Ascending aorta (tissue), 2 donors: ENCODE measurements at regions not wholly inside any gene's neighbourhood (a gene's known extent, or its start where the extent isn't known, plus 50 kb on each side); places are given as distances from the start of the nearest gene placed in this dataset.

Experiments
- DNase-seq, 2 donors: peaks; one replicate each; pipeline ENCODE4 v3.0.0-alpha.2; 2019; ENCODE audit warnings: low spot score in 2 of 2
- H3K27ac ChIP-seq, 2 donors: fragments of 200-600 bp; sonication (generic); one replicate each; pipeline ENCODE4 v1.5.1; 2016 to 2017; ENCODE audit warnings: mild to moderate bottlenecking in 1 of 2
- H3K27me3 ChIP-seq: fragments of 200-600 bp; sonication (generic); one replicate; pipeline ENCODE4 v1.5.1; 2017
- H3K36me3 ChIP-seq, 2 donors: fragments of 200-600 bp; sonication (generic); one replicate each; pipeline ENCODE4 v1.5.1; 2016
- H3K4me1 ChIP-seq, 2 donors: fragments of 200-600 bp; sonication (generic); one replicate each; pipeline ENCODE4 v1.5.1; 2016 to 2017; ENCODE audit warnings: mild to moderate bottlenecking in 1 of 2
- H3K4me3 ChIP-seq, 2 donors: fragments of 200-600 bp; sonication (generic); one replicate each; pipeline ENCODE4 v1.5.1; 2016 to 2017; ENCODE audit warnings: mild to moderate bottlenecking in 1 of 2
- H3K9me3 ChIP-seq, 2 donors: fragments of 200-600 bp; sonication (generic); one replicate each; pipeline ENCODE4 v1.5.1; 2016
- intact Hi-C: fragments of 100-400 bp; cut with DNase I; formaldehyde crosslinking; loops from one replicate; pipeline ENCODE4 v1.15.1; 2023
- TF ChIP-seq, protein P1 (sequence below), 3 experiments: fragments of 200-600 bp in 2 of 3; fragments of 450-650 bp in 1 of 3; sonication (generic) in 2 of 3; IDR thresholded peaks; one replicate each; pipeline ENCODE4 v1.5.1; 2016 to 2019; ENCODE audit warnings: antibody characterized with exemption in 3 of 3, mild to moderate bottlenecking in 1 of 3, moderate library complexity in 1 of 3

DNA sequence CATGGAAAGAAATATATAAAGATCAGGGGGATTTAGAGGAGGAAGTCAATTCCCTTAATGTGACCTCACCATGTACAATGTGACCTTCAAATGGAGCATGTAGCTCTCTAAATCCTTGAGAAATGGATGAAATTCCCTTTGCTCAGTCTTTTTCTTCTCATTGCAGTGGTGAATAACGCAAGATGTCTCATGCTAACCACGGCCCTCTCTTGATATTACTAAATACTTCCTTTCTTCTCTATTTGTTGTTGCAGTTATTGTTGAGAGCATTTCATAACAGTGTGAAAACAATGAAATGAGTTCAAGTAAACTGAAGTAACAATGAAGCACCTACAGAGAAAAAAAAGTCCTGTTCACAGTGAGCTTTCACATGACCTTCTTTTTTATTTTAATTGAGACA is 55.6 kb downstream of the ZNF281 start:
- Histone ChIP-seq H3K27me3 (no peaks in the 10 kb centered on the region), H3K9me3 (no peaks in the 10 kb centered on the region), H3K4me1 (no peaks in the 10 kb centered on the region), H3K4me3 (no peak overlapping the region), H3K27ac (no peak overlapping the region), H3K36me3 (no peaks in the 10 kb centered on the region)
- no peak for DNase-seq
- TF ChIP-seq, protein P1, sequence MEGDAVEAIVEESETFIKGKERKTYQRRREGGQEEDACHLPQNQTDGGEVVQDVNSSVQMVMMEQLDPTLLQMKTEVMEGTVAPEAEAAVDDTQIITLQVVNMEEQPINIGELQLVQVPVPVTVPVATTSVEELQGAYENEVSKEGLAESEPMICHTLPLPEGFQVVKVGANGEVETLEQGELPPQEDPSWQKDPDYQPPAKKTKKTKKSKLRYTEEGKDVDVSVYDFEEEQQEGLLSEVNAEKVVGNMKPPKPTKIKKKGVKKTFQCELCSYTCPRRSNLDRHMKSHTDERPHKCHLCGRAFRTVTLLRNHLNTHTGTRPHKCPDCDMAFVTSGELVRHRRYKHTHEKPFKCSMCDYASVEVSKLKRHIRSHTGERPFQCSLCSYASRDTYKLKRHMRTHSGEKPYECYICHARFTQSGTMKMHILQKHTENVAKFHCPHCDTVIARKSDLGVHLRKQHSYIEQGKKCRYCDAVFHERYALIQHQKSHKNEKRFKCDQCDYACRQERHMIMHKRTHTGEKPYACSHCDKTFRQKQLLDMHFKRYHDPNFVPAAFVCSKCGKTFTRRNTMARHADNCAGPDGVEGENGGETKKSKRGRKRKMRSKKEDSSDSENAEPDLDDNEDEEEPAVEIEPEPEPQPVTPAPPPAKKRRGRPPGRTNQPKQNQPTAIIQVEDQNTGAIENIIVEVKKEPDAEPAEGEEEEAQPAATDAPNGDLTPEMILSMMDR (IDR thresholded peaks at IDR 0.05), result no peak
- intact Hi-C loops, result no loop called here

DNA sequence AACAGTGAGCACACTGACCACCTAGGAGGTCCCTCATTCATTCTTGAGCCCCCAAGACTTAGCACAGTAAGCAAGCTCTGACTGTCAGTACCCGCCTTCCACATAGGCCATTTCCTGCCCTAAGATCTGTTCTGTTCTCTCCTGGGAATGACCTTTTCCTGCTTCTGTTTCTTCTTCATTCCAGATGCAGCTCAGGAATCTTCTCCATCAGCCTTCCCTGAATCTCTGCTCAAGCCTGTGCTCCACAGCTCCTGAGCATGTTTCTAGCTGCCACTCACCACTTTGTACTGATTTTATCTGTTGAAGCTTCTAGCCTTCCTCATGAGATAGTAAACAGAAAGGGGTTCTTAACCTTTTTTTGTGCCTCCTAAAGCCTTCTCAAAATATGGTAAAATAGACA is 56.6 kb downstream of the ZNF281 start:
- intact Hi-C loops, result no loop called here
- Histone ChIP-seq H3K4me3 (no peak overlapping the region), H3K27ac (no peak overlapping the region)

DNA sequence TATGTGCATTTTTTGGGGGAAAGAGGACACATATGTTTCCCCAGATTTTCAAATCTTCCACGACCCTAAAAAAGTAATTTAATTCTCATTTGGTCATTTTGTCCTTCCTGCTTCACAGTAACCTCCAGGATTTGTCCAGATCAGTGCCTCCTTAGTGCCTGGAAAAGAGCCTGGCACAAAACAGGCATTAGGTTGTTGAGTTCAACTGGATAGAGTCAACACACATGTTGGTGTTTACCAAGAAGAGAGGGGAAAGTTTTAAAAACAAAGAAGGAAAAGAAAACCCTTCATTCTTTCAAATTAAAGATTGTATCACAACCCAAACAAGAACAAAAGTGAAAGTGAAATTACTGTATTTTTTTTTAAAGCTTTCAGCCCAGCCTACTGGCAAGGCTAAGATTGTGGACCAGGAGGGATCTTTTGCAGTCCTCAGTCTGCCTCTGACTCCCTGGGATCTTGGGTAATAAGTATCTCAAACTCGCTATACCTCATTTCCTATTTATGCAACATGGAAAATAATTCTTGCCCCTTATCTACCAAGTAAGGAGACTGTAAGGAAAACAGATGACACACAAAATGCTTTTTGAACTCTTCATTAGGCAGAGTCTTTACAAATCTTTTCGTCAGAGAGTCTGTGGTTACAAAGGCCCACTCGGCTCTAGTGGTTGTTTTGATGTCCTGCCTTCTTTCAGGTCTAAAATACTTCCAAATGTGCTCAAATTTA is 57.8 kb downstream of the ZNF281 start:
- H3K27ac ChIP-seq, result peak overlapping the region in 1 of 2 donors; percentile 41
- no peaks in the 10 kb centered on the region for H3K4me1 ChIP-seq
- H3K27me3 ChIP-seq, result no peaks in the 10 kb centered on the region
- TF ChIP-seq, protein P1 (IDR thresholded peaks at IDR 0.05), result no peak
- no peaks in the 10 kb centered on the region for H3K9me3 ChIP-seq
- intact Hi-C loops, result no loop called here
- H3K36me3 ChIP-seq, result no peaks in the 10 kb centered on the region
- H3K4me3 ChIP-seq, result peak overlapping the region in 1 of 2 donors; percentile 4
- DNase-seq, result no peak

More for the DNA sequence above, 56.6 kb downstream of the ZNF281 start:
- TF ChIP-seq, protein P1 (IDR thresholded peaks at IDR 0.05), result no peak
- Histone ChIP-seq H3K27me3 (no peaks in the 10 kb centered on the region), H3K4me1 (no peaks in the 10 kb centered on the region), H3K9me3 (no peaks in the 10 kb centered on the region), H3K36me3 (no peaks in the 10 kb centered on the region)
- no peak for DNase-seq

DNA sequence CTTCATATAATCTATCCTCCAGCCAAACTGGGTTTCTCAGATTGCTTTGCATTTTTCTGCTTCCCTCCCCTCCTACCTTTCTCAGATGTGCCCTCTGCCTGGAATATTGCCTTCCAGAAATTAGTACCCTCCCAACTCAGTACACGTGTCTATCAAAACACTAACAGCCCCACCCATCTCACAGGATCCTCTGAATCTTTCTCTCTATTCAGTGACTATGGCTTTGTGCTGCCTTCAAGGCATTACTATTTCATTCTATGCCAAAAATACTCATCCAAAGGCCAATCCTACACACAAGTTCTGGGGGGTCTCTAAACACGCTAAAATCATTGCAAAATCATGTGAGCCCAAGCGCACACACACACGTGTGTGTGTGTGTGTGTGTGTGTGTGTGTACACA is 58.4 kb downstream of the ZNF281 start:
- TF ChIP-seq, protein P1 (IDR thresholded peaks at IDR 0.05), result no peak
- H3K4me3 ChIP-seq, result no peak overlapping the region
- H3K9me3 ChIP-seq, result no peaks in the 10 kb centered on the region
- H3K27ac ChIP-seq, result peak overlapping the region in 1 of 2 donors; percentile 41
- H3K36me3 ChIP-seq, result no peaks in the 10 kb centered on the region
- no peaks in the 10 kb centered on the region for H3K27me3 ChIP-seq
- H3K4me1 ChIP-seq, result no peaks in the 10 kb centered on the region
- DNase-seq, result no peak
- intact Hi-C loops, result no loop called here

DNA sequence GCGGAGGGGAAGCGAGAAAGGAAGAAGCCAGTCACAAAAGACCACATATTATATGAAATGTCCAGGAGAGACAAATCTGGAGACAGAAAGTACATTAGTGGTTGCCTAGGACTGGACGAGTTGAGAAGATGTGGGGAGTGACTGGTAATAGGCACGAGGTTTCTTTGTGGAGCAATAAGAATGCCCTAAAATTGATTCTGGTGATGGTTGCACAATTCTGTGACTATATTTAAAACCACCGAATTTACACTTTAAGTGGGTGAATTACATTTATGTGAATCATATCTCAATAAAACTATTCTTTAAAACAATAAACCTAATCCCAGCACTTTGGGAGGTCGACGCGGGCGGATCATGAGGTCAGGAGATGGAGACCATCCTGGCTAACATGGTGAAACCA is 63.1 kb downstream of the ZNF281 start:
- Histone ChIP-seq H3K27ac (no peak overlapping the region), H3K4me3 (no peak overlapping the region), H3K27me3 (no peaks in the 10 kb centered on the region), H3K4me1 (no peaks in the 10 kb centered on the region), H3K9me3 (no peaks in the 10 kb centered on the region), H3K36me3 (no peaks in the 10 kb centered on the region)
- no peak for DNase-seq
- TF ChIP-seq, protein P1 (IDR thresholded peaks at IDR 0.05), result no peak
- intact Hi-C loops, result no loop called here
